GM23248 (cell line): ENCODE measurements at regions not wholly inside any gene's neighbourhood (a gene's known extent, or its start where the extent isn't known, plus 50 kb on each side); places are given as distances from the start of the nearest gene placed in this dataset.

ENCODE experiments used
- EZH2 ChIP-seq: fragments of 200-600 bp; sonication (generic); IDR thresholded peaks from 2 replicates; pipeline ENCODE4 v1.6.1; 2018; ENCODE audit warnings: antibody characterized with exemption, mild to moderate bottlenecking; ENCODE audit not compliant: insufficient read depth, poor library complexity, severe bottlenecking
- EZH2phosphoT487 ChIP-seq: fragments of 200-600 bp; sonication (generic); IDR thresholded peaks from 2 replicates; pipeline ENCODE4 v1.6.1; 2018; ENCODE audit warnings: antibody characterized with exemption, moderate library complexity, mild to moderate bottlenecking, low read depth; ENCODE audit not compliant: insufficient read depth

GRCh38 chr13:65789815-65790214 is 1440.3 kb downstream of the PCDH9 start:
- no peak for TF ChIP-seq EZH2phosphoT487
- no peak for TF ChIP-seq EZH2
